Fibroblast of gingiva (primary cell): ENCODE measurements at regions not wholly inside any gene's neighbourhood (a gene's known extent, or its start where the extent isn't known, plus 50 kb on each side); places are given as distances from the start of the nearest gene placed in this dataset.

Experiments used
- DNase-seq: peaks from one replicate; pipeline ENCODE4 v3.0.0-alpha.2; 2011; ENCODE audit warnings: low read depth

DNA sequence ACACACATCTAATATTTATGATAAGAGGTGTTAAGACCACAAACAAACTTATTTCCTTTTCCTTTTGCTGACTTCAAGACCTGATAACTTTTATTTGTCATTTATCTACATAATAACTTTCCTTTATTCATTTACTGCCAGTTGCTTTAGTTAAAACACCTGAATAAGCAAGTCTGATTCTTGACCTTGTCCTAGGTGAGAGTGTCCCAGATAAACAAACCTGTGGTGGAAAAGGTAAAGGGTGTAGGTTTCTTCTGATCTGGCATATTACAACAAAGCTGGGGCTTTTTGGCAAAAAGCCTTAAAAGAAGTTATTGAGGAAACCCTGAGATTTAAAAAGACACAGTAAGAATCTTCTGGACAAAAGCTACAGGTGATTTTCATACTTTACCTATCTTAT is 191.5 kb downstream of the ZBBX start:
- no peak for DNase-seq

DNA sequence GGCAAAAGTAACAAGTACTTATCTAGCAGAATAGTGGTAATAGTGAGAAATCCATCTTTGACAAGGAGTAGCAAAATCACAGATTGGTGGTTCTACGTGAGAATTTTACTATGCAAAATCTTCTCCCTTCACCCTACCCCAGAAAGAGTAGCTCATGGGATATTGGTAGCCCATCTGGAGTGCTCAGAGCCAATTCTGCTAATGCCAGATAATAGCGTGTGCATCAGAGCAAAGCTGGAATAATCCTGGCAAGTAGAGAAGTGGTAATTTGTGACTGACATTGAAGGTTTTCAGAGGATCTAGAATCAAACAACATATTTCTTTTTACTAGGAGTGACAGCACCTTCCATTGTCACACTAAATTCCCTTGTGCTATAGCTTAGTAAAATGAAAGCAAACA is 192.9 kb downstream of the ZBBX start:
- DNase-seq = no peak

DNA sequence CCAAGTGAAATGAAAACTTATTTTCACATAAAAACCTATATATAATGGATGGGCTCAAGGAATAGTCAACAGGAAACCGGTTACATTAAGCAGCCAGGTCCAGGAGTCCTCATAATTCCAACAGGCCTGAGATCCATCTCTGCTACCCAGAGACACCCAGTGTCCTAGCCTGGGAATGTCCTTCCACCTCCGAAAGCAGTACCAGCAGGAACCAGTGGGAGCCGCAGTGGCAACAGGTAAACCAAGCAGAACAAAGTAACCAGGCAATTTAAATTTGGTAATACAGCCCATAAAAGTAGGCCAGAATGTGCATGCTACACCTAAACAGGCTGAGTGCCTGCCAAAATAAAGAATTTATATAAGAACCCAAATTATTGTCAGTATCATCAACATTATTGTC is 195.6 kb downstream of the ZBBX start:
- no peak for DNase-seq

DNA sequence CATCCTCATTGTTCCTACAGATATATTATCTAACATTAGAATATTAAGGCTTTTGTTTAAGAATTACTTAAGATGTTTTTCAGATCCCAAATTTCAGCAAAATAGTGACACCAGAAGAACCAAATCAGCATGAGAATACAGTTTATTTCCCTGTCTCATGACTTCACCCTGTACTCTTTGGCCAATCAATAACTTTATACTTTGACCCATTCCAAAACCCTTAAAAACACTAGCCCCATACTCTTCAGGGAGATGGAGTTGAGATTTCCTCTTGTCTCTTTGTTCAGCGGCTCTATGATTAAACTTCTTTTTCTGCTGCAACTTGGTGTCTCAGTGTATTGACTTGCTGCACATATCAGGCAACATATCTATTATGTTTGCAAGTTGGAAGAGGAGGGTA is 207.7 kb downstream of the ZBBX start:
- DNase-seq = no peak

DNA sequence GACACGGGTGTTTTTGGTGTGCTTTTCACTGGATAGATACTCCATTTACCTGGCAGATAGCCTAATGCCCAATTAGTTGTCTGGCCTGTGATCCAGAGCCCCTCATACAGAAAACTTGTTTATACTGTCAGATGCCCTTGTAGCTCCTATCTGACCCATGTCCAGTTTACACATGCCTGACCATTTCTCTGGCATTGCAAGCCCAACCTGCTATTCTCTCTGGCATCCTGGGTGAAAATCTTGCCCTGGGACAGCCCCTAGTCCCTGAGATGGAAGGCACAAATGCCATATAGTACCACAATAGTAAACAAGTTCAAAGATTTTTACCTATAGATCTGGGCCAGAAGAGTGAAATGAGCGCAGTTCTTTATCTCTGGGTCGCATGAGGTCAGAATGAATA is 212.6 kb downstream of the ZBBX start:
- no peak for DNase-seq

DNA sequence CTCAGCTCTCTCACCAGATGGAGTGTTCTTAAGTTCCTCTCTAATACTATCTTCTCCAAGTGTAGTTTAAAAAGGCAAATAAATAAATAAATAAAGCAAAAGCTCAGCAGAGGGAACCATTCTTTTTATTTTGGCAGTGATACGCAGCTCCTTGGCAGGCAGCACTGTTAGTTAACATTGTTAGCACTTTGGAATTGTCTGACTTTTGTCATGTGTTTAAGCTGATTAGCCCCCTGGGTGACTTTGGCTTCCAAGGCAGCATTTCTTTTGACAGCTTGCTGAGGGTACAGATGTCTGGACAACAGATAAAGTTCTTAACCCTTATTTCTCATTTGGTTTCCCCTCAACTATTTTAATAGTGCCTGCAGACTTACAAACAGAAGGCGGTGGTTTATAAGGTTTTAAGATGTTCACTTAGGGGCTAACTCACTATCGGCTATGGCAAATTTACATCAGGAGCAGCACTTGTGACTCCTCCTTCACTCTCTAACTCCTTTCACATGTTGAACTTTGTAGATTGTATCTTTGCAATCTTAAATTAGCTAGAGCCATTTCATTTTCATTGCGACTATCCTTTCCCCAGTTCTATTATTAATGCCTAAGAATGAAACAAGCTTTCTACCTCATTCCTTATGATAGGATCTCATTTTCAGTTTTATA is 213.4 kb downstream of the ZBBX start:
- DNase-seq = no peak

DNA sequence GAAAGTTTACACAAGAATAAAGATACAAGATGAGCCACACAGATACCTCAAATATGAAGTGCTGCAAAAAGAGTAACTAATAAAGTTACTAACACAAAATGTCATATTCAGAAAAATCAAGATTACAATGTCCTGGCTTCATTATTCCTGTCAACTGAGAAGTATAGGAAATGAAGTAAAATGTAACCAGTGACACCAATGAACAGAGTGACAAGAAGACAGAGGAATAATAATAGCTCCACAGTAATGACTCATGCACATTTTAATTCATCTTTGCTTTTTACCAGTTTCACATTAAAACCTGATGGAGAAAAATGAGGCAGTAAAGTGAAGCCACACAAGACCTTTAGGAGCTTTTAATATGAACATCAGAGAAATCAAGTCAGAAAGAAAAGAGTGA is 214.1 kb downstream of the ZBBX start:
- DNase-seq = no peak

DNA sequence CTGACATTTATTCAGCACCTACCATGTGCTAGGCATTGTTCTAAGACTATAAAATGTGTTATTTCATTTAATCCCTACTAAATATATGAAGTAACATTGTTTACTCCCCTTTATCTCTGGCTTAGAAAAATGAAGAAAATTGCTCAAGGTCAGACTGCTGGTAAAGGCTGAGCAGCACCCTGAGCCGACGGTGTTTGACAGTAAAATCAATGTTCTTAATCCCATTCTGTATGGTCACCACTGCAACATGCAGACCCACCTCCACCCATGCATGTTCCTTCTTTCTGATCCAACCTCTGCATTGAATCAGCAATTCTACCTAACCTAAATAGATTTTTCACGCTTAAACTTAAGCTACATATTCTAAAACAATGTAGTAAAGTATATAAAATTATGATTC is 216.5 kb downstream of the ZBBX start:
- no peak for DNase-seq

DNA sequence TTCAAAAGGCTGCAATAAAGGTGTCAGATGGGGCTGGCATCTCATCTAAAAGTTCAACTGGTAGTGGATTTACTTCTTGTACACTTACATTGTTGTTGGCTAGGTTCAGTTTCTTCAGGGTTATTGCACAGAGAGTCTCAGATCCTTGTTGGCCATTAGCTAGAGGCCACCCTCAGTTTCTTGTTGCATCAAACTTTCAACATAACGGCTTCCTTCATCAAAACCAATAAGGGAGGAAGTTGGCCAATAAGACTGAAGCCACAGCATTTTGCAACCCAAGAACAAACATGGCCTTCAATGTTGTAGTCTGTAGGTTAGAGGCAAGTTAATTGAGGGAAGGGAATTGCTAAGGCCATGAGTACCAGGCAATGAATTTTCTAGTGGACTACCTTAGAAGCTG is 218.0 kb downstream of the ZBBX start:
- no peak for DNase-seq

DNA sequence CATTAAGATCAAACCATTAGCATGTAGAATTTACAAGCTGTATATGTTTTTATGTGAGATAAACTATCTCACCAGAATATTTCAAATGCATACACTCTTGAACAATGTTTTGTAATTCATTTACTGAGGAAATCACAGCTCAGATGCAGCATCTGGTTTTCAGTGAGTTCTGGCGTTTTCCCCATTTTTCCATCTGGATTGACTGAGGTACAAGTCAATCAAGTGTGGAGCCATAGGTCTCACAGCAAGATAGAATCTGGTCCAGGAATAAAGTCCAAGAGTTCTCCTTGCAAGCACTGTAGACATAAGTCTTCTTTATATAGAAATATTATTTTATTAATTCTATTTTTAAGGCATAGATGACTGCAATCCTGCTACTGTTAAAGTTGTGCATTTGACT is 219.3 kb downstream of the ZBBX start:
- no peak for DNase-seq

DNA sequence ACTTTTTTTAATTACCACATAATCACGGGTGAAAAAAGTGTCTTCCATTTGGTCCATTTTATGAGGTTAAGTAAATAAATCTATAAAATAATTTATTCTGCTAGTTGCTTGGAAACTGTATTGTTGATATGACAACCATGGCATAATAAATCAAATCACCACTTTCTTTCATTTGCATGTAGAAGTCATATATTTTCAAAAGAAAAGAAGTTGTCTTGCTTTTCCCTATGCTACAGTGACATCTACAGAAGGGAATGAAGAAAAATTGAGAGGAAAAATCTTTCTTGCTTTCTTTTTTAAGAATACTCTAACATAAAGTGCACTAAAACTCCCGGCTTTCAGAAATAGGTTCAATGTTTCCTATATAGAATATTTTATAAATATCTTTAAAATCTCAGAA is 228.5 kb downstream of the ZBBX start:
- DNase-seq = no peak

DNA sequence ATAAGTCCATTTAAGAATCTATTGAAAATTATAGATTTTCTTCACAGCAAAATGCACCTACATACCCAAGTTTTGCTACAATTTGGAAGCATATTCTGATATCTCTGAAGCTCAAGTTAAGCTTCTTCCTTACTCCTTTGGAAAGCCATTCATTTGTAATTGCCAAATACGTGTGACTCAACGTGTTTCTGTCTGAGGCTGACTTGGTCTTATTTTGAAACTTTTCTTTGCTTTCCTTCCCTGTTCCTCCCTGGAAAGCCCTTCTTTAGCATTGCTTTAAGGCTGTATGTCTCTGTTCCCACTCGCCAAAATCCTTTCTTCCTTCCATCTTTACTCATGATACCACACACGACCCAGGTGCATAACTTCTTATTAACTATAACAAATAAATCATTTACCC is 232.0 kb downstream of the ZBBX start:
- DNase-seq = no peak

DNA sequence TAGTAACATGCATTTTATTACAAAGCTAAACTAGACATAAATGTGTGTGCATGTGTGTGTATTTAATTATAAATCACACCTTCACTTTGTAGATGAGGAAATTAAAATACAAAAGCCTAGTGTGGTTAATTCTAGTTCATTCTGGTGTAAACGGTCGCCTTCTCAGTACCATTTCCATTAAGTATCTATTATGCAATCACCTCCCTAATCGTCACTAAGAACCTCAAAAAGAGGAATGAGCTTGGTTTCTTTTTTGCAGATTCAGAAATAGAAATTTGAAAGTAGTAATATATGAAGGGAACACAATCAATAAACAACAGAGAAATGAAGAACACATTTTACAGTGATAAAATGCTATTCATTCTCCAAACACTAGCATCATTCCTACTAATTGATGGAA is 233.2 kb downstream of the ZBBX start:
- DNase-seq = no peak

DNA sequence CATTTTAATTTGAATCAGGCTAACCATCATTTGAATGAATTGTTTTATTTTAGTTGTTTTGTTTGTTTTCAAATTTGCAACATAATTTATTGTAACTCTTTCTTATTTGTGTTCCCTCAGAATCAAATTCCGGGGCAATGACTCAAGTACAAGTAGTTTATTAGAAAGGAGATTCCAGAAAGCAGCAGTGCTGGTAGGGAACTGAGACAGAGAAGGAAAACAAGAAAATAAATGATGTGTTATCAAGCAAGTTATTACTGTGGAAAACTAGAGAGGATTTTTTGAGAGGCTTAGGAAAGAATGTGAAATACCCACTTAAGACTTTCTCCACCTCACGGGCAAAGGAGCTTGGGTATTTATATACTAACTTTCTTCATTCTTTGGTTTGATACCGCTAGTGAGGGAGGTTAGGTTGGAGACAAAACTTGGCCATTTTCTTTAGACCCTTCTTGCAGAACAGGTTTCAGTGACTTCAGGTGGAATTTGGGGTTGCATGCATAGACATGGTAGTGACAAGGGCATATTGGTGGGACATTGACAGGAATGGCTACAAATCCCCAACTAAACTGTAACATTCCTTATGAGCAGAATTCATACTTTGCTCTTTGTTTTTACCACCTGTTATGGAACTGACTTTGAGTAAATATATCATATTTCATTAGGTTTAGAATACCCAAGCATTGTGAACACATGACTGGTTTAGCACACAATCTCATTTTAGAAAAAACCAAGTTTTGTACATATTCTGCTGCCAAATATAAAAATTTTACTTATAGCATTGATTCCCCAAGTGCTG is 254.3 kb downstream of the ZBBX start:
- DNase-seq = no peak

DNA sequence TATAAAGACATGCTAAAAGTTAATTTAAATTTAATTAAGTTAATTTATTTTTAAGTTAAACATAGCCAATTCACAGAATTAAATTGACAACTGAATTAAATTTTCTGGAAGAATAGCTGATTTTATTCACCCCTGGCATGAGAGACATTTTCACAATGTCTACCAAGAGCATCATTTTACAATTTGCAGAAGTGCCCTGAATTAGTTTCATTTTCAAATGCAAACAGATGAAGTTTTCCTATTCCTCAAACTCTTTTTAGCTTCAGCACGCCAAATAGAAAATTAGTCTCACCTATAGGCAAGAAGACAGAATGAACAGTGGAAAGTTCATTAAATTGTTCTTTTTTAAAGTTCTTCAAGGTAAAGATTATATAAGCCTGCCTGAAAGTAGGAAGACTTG is 259.3 kb downstream of the ZBBX start:
- DNase-seq = no peak

DNA sequence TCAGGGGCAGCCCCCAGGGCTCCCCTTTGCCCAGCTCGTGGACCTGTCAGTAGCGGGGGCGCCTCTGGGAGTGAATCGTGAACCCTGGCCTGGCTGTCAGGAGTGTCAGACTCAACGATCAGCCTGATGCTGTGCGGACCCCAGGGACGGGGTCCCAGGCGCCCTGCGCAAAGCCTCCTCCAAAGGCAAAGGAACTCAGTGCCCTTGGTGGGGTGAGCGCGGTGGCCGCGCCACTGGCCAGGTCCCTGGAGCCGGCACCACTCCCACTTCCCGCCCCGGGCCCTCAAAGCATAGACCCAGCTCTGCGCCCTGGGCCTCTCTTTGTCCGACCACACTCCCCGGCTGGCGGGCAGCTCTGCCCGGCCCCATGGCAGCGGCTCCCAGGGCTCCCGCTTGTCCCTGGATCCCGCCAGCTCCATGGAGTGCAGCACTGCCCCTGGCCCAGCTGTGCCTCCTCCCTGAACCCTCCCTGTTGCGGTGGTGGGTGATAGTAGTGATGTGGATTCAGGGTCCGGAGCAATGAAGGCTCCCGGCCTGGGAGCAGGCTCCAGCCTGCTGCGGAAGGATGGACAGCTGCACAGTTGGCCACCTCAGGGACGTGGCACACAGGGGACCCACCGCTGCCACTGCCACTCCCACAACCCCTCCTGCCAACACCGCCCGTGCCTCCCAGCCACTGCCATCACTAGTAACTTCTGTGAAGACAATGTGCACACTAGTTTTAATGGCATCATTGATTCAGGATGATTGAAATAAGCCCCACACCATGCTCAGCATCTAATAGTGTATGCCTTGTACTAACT is 263.8 kb downstream of the ZBBX start:
- no peak for DNase-seq

DNA sequence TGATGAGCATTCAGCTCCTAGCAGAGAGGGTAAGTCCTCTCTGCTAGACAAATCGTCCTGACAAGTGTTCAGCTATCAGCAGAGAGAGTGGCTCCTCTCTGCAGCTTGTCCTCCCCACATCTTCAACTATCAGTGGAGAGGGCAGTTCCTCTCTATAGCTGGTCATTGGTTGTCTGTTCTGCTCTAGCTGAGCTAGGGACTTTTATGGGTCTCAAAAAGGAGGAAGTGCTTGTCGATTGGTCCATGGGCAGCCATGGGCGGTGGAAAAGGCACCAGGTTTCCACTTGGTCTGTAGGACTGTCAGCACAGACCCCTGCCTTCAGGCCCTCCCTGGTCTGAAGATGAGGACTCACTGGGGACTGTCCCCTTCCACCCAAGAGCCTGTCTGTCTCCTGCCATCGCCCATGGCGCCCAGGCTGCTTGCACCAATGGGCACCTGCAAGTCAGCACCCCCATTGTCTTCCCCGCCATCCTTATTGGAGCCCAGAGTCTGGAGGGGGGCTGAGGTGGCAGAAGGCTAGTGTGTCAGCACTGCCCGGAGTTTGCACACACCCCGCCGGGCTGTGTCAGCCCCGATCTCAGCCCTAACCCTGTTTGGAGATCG is 264.7 kb downstream of the ZBBX start:
- no peak for DNase-seq

DNA sequence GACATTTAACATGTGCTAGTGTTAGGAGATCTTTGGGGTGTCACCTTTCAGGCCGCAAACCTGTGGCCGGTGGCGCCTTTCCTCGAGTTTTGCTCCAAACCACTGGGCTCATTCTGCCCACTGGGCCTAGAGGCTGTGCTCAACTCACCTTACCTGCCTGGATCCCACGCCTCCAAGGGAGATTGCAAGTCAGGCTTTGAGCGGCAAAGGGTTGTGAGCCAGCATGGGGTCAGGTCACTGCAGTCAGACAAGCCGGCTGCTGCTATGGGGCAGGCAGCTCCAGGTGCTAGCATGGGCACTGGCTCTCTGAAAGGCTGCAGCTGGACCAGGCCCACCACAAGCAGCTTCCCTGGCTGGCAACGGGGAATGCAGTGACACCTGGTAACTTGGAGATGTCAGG is 265.5 kb downstream of the ZBBX start:
- no peak for DNase-seq

DNA sequence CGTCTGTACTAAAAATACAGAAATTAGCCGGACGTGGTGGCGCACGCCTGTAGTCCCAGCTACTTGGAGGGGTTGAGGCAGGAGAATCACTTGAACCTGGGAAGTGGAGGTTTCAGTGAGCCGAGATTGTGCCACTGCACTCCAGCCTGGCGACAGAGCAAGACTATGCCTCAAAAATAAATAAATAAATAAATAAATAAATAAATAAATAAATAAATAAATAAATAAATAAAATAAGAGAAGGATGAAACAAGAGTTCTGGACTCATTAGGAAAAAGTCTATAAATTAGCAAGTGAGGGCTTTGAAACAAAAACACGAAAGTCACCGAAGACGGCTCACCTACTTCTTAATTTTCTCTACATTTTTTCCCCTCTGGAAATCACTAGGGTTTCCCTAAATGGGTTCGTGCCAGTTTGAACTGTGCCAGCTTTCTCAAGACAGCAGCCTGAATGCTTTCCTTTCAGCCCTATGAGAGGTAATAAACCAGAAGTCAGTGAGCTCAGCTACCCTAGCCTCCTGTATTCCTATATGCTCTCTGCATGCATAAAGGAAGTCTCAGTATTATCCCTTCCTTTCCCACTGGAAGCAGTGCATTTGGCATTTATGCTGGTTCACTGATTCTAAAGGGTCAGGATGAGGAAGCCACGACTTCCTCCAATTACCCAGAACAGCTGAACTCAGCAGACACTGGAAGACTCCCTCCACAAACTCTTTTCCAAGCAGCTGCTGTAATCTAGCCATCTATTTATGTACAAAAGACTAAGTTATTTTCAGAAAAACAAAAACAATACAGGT is 266.9 kb downstream of the ZBBX start:
- DNase-seq = no peak

DNA sequence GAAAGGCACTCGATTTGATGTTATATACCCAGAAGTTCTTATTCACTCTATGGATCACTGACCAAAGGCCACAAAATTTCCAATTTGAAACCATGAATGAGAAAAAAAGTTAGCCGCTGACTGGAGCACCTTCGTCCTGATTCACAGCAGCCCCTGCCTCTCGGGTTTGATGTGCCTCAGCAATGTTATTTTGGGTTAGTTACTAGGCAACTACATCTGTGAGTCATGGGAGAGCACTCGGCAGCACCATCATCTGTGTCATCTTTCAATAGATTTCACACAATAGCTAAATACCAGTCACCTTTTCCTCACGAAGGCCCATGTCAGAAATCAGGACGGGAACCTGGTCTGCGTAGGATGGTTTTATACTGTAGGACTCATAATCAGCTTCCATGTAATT is 269.2 kb downstream of the ZBBX start:
- DNase-seq = no peak

DNA sequence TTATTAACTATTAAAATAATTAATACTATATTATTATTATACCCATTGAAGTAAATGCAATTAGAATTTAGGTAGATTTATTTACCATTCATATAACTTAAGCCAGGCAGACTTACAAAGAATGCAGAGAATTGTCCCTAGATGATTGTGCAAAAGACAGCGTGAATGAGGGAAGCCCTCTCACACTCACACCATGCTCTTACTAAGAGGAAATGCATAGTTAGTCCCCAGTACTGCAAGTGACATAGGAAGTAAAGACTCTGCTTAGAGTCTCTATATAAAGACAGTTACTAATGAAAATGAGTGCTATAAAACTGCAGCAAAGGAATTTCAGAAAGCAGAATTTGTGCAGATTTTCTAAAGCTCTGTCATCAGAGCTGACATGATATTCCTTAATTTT is 270.4 kb downstream of the ZBBX start:
- DNase-seq = no peak

DNA sequence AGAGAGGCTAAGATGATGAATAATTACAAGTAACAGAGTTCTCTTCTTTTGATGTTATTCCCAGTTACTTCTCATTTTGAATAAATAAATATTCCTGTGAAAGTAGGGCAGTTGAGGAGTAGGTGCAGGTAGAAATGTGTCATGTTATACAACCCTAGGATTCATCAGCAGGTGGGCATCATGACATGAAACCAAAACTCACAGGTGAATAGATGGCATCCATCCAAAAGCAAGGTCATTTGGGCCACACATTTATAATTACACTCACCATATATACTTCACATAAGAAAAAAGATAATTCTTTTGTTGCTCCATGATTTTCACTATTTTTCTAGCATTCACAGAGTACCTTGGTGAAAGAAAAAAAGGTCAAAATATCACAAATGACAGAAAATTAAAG is 273.6 kb downstream of the ZBBX start:
- no peak for DNase-seq
